GM19468 (cell line): ENCODE measurements at regions not wholly inside any gene's neighbourhood (a gene's known extent, or its start where the extent isn't known, plus 50 kb on each side); places are given as distances from the start of the nearest gene placed in this dataset.

Source experiments
- ATAC-seq: cut with Tn5 transposase; IDR thresholded peaks from one replicate; pipeline ENCODE4 v1.9.1; 2021; ENCODE audit warnings: mild to moderate bottlenecking, moderate library complexity, moderate number of reproducible peaks; ENCODE audit not compliant: unreplicated experiment; ENCODE audit errors: extremely low read depth

- ATAC-seq: no peak
These were observed 223.5 kb downstream of the KLF12 start for GRCh38 chr13:73910733-73911132.

- ATAC-seq: no peak
These were observed 225.4 kb downstream of the KLF12 start for GRCh38 chr13:73908809-73909208.

GRCh38 chr13:73904625-73905024, 229.6 kb downstream of the KLF12 start:
- ATAC-seq: no peak

- ATAC-seq: no peak
These were observed 230.6 kb downstream of the KLF12 start for GRCh38 chr13:73903561-73903960.

- ATAC-seq: no peak
These were observed 231.4 kb downstream of the KLF12 start for GRCh38 chr13:73902847-73903246.

GRCh38 chr13:73902296-73902695, 231.9 kb downstream of the KLF12 start:
- ATAC-seq: no peak

- ATAC-seq: no peak
These were observed 232.7 kb downstream of the KLF12 start for GRCh38 chr13:73901324-73902068.

GRCh38 chr13:73900591-73900990, 233.6 kb downstream of the KLF12 start:
- no peak for ATAC-seq

- no peak for ATAC-seq
These were observed 235.3 kb downstream of the KLF12 start for GRCh38 chr13:73898899-73899298.

- no peak for ATAC-seq
These were observed 235.9 kb downstream of the KLF12 start for GRCh38 chr13:73898276-73898675.

- no peak for ATAC-seq
These were observed 239.1 kb downstream of the KLF12 start for GRCh38 chr13:73894995-73895571.

- no peak for ATAC-seq
These were observed 240.4 kb downstream of the KLF12 start for GRCh38 chr13:73893833-73894232.

- ATAC-seq: no peak
These were observed 242.4 kb downstream of the KLF12 start for GRCh38 chr13:73891805-73892204.

- no peak for ATAC-seq
These were observed 251.0 kb downstream of the KLF12 start for GRCh38 chr13:73883162-73883561.

- no peak for ATAC-seq
These were observed 253.8 kb downstream of the KLF12 start for GRCh38 chr13:73880365-73880764.

- ATAC-seq: no peak
These were observed 254.7 kb downstream of the KLF12 start for GRCh38 chr13:73879346-73880015.

GRCh38 chr13:73877399-73877798, 256.8 kb downstream of the KLF12 start:
- no peak for ATAC-seq

- ATAC-seq: no peak
These were observed 257.9 kb downstream of the KLF12 start for GRCh38 chr13:73876323-73876722.

- no peak for ATAC-seq
These were observed 260.0 kb downstream of the KLF12 start for GRCh38 chr13:73873940-73874830.

- ATAC-seq: no peak
These were observed 261.8 kb downstream of the KLF12 start for GRCh38 chr13:73872397-73872796.
